ENCODE measurements at regions not wholly inside any gene's neighbourhood (a gene's known extent, or its start where the extent isn't known, plus 50 kb on each side); places are given as distances from the start of the nearest gene placed in this dataset.
A peak's percentile ranks its signal among the peaks of the same experiment; 100 is the strongest.

GRCh38 chr4:98803251-98803650, 125.7 kb downstream of the EIF4E start:
- Histone ChIP-seq H3K4me3 (ENCODE audit: low read depth, low read length, poor library complexity, severe bottlenecking) (no peak overlapping the region), H3K27ac (ENCODE audit: low read depth, low read length, poor library complexity, severe bottlenecking) (peak overlapping the region; percentile 42), H3K27me3 (replicated peaks; ENCODE audit: insufficient read depth, low read depth, low read length, poor library complexity) (no peaks in the 10 kb centered on the region), H3K4me1 (ENCODE audit: insufficient read depth, low read length, poor library complexity, severe bottlenecking) (peaks cover 17% of the 10 kb centered on the region), H3K36me3 (ENCODE audit: insufficient read depth, low read length, poor library complexity, severe bottlenecking) (no peaks in the 10 kb centered on the region), H3K9me3 (ENCODE audit: low read depth, low read length, poor library complexity, severe bottlenecking) (no peaks in the 10 kb centered on the region)
- BruUV-seq (replicated peaks): no TSS peak
- TF ChIP-seq EZH2 (IDR thresholded peaks at IDR 0.05; ENCODE audit: borderline replicate concordance, low read depth, low read length, poor library complexity, severe bottlenecking): no peak
- TF ChIP-seq, protein P1, sequence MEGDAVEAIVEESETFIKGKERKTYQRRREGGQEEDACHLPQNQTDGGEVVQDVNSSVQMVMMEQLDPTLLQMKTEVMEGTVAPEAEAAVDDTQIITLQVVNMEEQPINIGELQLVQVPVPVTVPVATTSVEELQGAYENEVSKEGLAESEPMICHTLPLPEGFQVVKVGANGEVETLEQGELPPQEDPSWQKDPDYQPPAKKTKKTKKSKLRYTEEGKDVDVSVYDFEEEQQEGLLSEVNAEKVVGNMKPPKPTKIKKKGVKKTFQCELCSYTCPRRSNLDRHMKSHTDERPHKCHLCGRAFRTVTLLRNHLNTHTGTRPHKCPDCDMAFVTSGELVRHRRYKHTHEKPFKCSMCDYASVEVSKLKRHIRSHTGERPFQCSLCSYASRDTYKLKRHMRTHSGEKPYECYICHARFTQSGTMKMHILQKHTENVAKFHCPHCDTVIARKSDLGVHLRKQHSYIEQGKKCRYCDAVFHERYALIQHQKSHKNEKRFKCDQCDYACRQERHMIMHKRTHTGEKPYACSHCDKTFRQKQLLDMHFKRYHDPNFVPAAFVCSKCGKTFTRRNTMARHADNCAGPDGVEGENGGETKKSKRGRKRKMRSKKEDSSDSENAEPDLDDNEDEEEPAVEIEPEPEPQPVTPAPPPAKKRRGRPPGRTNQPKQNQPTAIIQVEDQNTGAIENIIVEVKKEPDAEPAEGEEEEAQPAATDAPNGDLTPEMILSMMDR (conservative IDR thresholded peaks at IDR 0.05; ENCODE audit: low read depth, low read length): no peak
- ChIA-PET CTCF (no interaction called here), POLR2A (ENCODE audit: low non-redundant PET) (no interaction called here)
- no peak for DNase-seq (ENCODE audit: low spot score)
- intact Hi-C loops (cut with micrococcal nuclease; ENCODE audit: unreplicated experiment): no loop called here

- CTCF ChIA-PET: no interaction called here
- Histone ChIP-seq H3K4me1 (ENCODE audit: insufficient read depth, low read length, poor library complexity, severe bottlenecking) (peaks cover 21% of the 10 kb centered on the region), H3K27ac (ENCODE audit: low read depth, low read length, poor library complexity, severe bottlenecking) (peak overlapping the region; percentile 42), H3K27me3 (replicated peaks; ENCODE audit: insufficient read depth, low read depth, low read length, poor library complexity) (no peaks in the 10 kb centered on the region), H3K4me3 (ENCODE audit: low read depth, low read length, poor library complexity, severe bottlenecking) (no peak overlapping the region), H3K36me3 (ENCODE audit: insufficient read depth, low read length, poor library complexity, severe bottlenecking) (no peaks in the 10 kb centered on the region), H3K9me3 (ENCODE audit: low read depth, low read length, poor library complexity, severe bottlenecking) (no peaks in the 10 kb centered on the region)
- TF ChIP-seq, protein P1 (conservative IDR thresholded peaks at IDR 0.05; ENCODE audit: low read depth, low read length): no peak
- TF ChIP-seq EZH2 (IDR thresholded peaks at IDR 0.05; ENCODE audit: borderline replicate concordance, low read depth, low read length, poor library complexity, severe bottlenecking): no peak
- intact Hi-C loops (cut with micrococcal nuclease; ENCODE audit: unreplicated experiment): no loop called here
- POLR2A ChIA-PET (ENCODE audit: low non-redundant PET): no interaction called here
- no TSS peak for BruUV-seq (replicated peaks)
- peak; percentile 57 for DNase-seq (ENCODE audit: low spot score)
These were observed 126.1 kb downstream of the EIF4E start for GRCh38 chr4:98802770-98803198.

GRCh38 chr4:98801259-98801725, 127.6 kb downstream of the EIF4E start:
- no peak for DNase-seq (ENCODE audit: low spot score)
- CTCF ChIA-PET: no interaction called here
- no TSS peak for BruUV-seq (replicated peaks)
- peaks cover 35% of the 10 kb centered on the region for H3K4me1 ChIP-seq (ENCODE audit: insufficient read depth, low read length, poor library complexity, severe bottlenecking)
- intact Hi-C loops (cut with micrococcal nuclease; ENCODE audit: unreplicated experiment): no loop called here
- no peaks in the 10 kb centered on the region for H3K36me3 ChIP-seq (ENCODE audit: insufficient read depth, low read length, poor library complexity, severe bottlenecking)
- POLR2A ChIA-PET (ENCODE audit: low non-redundant PET): no interaction called here
- no peaks in the 10 kb centered on the region for H3K9me3 ChIP-seq (ENCODE audit: low read depth, low read length, poor library complexity, severe bottlenecking)
- H3K27ac ChIP-seq (ENCODE audit: low read depth, low read length, poor library complexity, severe bottlenecking): no peak overlapping the region
- no peaks in the 10 kb centered on the region for H3K27me3 ChIP-seq (replicated peaks; ENCODE audit: insufficient read depth, low read depth, low read length, poor library complexity)
- TF ChIP-seq, protein P1 (conservative IDR thresholded peaks at IDR 0.05; ENCODE audit: low read depth, low read length): no peak
- no peak overlapping the region for H3K4me3 ChIP-seq (ENCODE audit: low read depth, low read length, poor library complexity, severe bottlenecking)

Data from A673 (cell line).